Upper lobe of right lung (tissue), 1 donor: ENCODE measurements at regions not wholly inside any gene's neighbourhood (a gene's known extent, or its start where the extent isn't known, plus 50 kb on each side); places are given as distances from the start of the nearest gene placed in this dataset.
A peak's percentile ranks its signal among the peaks of the same experiment; 100 is the strongest.

Experiments
- ATAC-seq: fragments of 200-7000 bp; cut with Tn5 transposase; one replicate; pipeline ENCODE4 v1.9.1; 2020; ENCODE audit warnings: mild to moderate bottlenecking, moderate library complexity
- DNase-seq: peaks from one replicate; pipeline ENCODE4 v3.0.0-alpha.2; 2020
- H3K27ac ChIP-seq: fragments of 200-600 bp; one replicate; pipeline ENCODE4 v1.8.0; 2022
- H3K27me3 ChIP-seq: fragments of 200-600 bp; one replicate; pipeline ENCODE4 v1.8.0; 2022; ENCODE audit warnings: mild to moderate bottlenecking
- H3K36me3 ChIP-seq: fragments of 200-600 bp; one replicate; pipeline ENCODE4 v1.8.0; 2022
- H3K4me1 ChIP-seq: fragments of 200-600 bp; one replicate; pipeline ENCODE4 v1.8.0; 2022
- H3K4me3 ChIP-seq: fragments of 200-600 bp; one replicate; pipeline ENCODE4 v1.8.0; 2022; ENCODE audit warnings: mild to moderate bottlenecking
- H3K9me3 ChIP-seq: fragments of 200-600 bp; one replicate; pipeline ENCODE4 v1.8.0; 2022
- CTCF ChIP-seq: fragments of 200-600 bp; IDR thresholded peaks from one replicate; pipeline ENCODE4 v1.8.0; 2022; ENCODE audit warnings: antibody characterized with exemption
- intact Hi-C: fragments of 100-400 bp; cut with DNase I; formaldehyde crosslinking; loops from one replicate; pipeline ENCODE4 v1.11.0; 2022
- donor health status: DM: no; HTN: yes; CAD: no; lungs with severe emphysema.

- DNase-seq, result no peak
- H3K36me3 ChIP-seq, result no peaks in the 10 kb centered on the region
- no peak overlapping the region for H3K4me3 ChIP-seq
- peaks cover 6% of the 10 kb centered on the region for H3K4me1 ChIP-seq
- H3K27ac ChIP-seq, result no peak overlapping the region
- H3K27me3 ChIP-seq, result no peaks in the 10 kb centered on the region
- TF ChIP-seq CTCF, result no peak
- ATAC-seq, result no peak
- no peaks in the 10 kb centered on the region for H3K9me3 ChIP-seq
- intact Hi-C loops, result no loop called here
Measured at GRCh38 chr11:32171445-32171844, 80.6 kb downstream of the RCN1 start.

DNA sequence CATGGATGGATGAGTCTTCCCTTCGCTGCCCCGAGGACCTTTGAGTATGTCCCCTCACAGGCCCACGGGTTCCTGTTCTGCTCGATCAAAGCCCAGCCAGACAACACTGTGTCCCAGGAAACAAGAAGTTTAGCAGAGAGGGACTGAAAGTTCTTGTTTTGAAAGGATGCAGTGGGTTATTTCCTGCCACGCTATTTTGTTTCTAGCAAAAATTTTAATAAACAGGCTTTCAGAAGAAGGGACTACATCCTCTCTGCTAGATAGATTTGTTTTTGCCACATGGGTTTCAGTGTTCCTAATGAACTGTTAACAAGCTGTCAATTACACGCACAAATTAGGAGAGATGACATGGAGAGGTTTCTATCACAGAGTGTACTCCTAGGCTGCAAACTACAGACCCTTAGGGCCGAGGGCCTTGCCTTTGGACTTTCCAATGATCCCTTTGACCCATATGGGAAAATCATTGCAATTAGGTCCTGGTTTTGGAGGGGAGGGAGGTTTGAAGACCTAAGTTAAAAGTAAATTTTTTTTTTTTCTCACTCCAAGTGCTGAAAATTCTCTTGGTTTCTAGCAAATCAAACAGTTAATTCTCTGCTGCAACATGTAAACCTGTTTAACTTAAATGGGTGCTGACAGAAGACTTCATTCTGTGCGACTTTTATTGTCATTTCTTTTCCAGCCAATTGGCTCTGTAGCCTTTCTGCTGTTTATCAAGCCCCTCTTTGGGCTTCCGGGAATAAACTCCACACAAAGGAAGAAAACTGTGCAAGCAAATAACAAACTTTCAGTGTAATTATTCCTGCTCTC lies 81.4 kb downstream of the RCN1 start:
- no peak for TF ChIP-seq CTCF
- H3K4me3 ChIP-seq, result no peak overlapping the region
- H3K27me3 ChIP-seq, result no peaks in the 10 kb centered on the region
- no peak for ATAC-seq
- H3K36me3 ChIP-seq, result no peaks in the 10 kb centered on the region
- intact Hi-C loops, result no loop called here
- no peak overlapping the region for H3K27ac ChIP-seq
- H3K4me1 ChIP-seq, result peaks cover 6% of the 10 kb centered on the region
- no peak for DNase-seq
- no peaks in the 10 kb centered on the region for H3K9me3 ChIP-seq

- Histone ChIP-seq H3K27me3 (no peaks in the 10 kb centered on the region), H3K4me1 (peaks cover 6% of the 10 kb centered on the region), H3K9me3 (no peaks in the 10 kb centered on the region), H3K27ac (no peak overlapping the region), H3K36me3 (no peaks in the 10 kb centered on the region), H3K4me3 (peak overlapping the region; percentile 29)
- intact Hi-C loops, result no loop called here
- DNase-seq, result no peak
- TF ChIP-seq CTCF, result peak; percentile 57
- peak; percentile 78 for ATAC-seq
Measured at GRCh38 chr11:32172848-32173834, 82.3 kb downstream of the RCN1 start.

- no peaks in the 10 kb centered on the region for H3K9me3 ChIP-seq
- peaks cover 6% of the 10 kb centered on the region for H3K4me1 ChIP-seq
- DNase-seq (no peak), ATAC-seq (no peak)
- no peak overlapping the region for H3K4me3 ChIP-seq
- no peaks in the 10 kb centered on the region for H3K27me3 ChIP-seq
- TF ChIP-seq CTCF, result no peak
- intact Hi-C loops, result no loop called here
- no peaks in the 10 kb centered on the region for H3K36me3 ChIP-seq
- H3K27ac ChIP-seq, result no peak overlapping the region
Measured at GRCh38 chr11:32173977-32174376, 83.1 kb downstream of the RCN1 start.

DNA sequence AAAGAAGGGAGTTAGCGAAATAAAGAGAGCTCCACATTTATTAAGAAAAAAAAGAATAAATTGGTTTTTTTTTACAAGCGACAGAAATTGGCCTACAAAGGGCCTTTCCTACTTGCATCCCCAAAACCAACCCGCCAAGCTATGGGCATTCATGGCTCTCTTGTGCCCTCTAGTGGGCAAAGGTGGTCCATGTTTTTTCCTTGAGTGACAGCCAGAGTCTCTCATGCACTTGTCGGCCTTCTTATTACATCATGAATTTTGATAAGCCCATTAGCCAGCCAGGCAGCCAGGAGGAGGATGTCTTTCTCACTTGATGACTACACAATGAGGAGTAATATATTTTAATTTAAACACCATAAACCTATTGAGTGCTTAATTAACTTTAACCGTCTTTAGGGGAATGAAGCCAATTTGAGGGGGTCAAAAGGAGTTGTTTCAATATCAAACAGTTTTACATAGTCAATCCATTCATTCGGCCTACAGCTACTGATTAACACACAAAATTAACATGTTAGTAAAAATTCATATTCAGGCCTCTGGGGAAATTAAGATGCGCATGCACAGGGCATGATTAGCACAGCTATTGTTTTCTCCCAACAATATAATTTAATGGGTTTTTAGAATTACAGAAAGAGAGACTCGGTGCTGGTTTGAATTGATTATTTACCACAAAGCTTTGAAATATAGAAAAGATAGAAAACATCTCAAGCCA lies 85.5 kb downstream of the RCN1 start:
- no peak for DNase-seq
- Histone ChIP-seq H3K4me3 (no peak overlapping the region), H3K27ac (no peak overlapping the region)

More for the DNA sequence above, 85.5 kb downstream of the RCN1 start:
- Histone ChIP-seq H3K36me3 (no peaks in the 10 kb centered on the region), H3K9me3 (no peaks in the 10 kb centered on the region), H3K27me3 (no peaks in the 10 kb centered on the region), H3K4me1 (peaks cover 6% of the 10 kb centered on the region)
- intact Hi-C loops, result loop anchor here (5.0 kb wide), 1 partner anchor 789 kb away; no protein-coding TSS in a partner anchor
- ATAC-seq, result peak; percentile 92
- peak; percentile 93 for TF ChIP-seq CTCF
